ENCODE measurements at regions not wholly inside any gene's neighbourhood (a gene's known extent, or its start where the extent isn't known, plus 50 kb on each side); places are given as distances from the start of the nearest gene placed in this dataset.

DNA sequence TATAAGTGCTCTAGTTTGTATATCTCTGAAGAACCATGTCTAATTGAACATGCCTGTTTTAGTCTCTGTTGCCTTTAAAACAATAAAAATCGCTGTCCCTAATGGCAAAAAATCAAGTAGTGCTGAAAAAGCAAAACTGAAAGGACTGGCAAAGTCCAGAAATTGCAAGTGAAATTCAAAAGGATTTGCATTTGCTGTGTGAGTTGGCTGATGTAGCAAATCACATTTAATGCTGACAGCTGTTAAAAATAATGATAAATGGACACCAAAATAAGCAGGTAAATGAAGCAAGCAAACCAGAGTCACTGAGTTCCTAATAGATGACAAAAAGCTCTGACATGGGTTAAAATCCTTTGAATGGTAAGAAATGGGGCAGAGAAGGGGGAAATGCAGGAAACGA lies 874.1 kb downstream of the GRM8 start:
- no peak for DNase-seq (ENCODE audit: low read depth, low spot score)

DNA sequence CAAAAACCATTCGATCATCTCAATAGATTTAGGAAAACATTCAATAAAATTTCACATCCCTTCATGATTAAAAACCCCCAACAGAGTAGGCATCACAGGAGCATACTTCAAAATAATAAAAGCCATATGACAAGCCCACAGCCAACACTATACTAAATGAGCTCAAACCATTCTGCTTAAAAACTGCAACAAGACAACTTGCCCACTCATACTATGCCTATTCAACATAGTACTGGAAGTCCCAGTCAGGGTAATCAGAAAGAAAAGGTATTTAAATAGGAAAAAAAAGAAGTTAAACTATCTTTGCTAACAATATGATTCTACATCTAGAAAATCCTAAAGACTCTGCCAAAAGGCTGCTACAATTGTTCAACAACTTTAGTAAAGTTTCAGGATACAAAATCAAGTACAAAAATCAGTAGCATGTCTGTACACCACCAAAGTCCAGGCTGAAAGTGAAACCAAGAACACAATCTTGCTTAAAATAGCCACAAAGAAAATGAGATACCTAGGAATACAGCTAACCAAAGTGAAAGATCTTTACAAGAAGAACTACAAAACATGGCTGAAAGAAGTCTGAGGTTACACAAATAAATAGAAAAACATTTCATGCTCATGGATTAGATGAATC lies 882.6 kb downstream of the GRM8 start:
- DNase-seq (ENCODE audit: low read depth, low spot score), result no peak

DNA sequence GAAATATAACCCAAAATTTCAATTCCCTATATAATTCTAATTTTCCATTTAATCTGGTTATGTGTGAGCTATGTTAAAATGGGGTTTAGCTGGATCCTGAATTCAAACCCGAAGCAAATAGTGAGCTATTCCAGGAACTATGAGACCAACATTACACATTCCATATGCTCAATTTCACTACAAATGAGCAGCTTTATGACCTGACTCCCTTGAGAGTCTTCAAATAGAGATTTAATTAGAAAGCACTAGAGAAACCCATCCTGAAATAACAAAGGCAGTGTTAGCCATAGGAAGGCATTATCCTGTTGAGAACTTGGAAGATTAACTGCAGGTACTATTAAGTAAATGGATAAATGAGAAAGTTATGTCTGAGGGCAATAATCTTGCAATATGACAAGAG lies 890.0 kb downstream of the GRM8 start:
- no peak for DNase-seq (ENCODE audit: low read depth, low spot score)

DNA sequence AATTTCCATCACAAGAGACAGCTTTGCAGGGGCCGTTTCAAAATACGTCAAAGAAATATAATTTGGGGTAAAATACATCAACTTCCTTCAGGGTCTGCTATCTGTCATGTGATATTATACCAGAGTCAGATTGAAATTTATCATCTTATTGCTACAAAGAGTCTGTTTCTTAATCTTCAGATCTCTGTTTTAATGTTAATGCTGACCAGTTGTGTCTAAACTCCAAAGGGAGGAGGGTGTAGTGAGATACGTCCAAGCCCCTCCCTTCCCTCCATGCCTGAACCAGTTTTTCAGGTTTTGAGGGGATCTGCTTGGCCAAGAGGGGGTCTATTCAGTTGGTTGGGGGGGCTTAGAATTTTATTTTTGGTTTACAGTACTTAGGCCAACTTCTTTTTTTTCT lies 891.6 kb downstream of the GRM8 start:
- DNase-seq (ENCODE audit: low read depth, low spot score), result peak; percentile 5

DNA sequence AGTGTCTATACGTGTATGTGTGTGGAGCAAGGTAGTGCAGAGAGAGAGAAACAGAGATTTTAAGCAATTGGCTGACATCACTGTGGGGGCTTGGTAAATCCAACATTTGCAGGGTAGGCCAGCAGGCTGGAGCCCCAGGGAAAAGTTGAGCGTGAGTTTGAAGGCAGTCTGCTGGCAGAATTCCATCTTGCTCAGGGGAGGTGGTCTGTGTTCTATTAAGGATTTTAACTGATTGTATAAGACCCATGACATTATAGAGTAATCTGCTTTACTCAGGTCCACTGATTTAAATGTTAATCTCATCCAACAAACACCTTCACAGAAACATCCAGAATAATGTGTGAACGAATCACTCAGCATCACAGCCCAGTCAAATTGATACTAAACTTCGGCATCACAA lies 912.9 kb downstream of the GRM8 start:
- no peak for DNase-seq (ENCODE audit: low read depth, low spot score)

DNA sequence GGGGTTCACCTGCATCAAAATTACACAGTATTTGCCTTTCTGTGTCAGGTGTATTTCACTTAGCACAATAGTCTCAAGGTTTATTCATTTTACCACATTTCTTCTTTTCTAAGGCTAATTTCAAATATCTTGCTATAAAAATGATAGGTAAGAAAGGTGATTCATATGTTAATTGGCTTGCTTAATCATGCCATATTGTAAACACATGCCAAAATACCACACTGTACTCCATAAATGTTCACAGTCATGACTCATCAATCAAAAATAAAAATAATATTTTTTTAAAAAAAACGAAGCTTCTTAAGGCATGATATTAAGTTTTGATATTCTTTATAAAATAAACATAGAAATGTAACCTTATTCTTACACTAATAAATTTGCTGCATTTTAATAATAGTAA lies 947.1 kb downstream of the GRM8 start:
- DNase-seq (ENCODE audit: low read depth, low spot score), result no peak

DNA sequence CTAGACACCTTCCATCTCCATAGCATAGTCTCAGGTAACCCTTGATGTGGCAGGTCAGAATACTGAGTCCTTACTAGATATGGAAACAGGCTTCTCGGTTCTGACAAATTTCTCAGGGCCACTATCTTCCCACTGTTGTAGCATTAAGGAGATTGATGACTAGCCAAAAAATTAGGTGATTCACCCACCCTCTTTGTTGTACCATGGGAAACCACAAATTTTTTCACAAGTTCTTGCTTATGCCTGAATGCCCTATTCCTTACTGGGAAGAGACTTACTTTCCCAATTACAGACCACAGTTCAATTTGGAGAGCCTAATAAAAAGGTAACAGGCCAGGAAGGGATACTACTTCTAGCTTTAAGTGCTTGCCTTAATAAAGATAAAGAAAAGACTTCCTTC lies 948.8 kb downstream of the GRM8 start:
- no peak for DNase-seq (ENCODE audit: low read depth, low spot score)

DNA sequence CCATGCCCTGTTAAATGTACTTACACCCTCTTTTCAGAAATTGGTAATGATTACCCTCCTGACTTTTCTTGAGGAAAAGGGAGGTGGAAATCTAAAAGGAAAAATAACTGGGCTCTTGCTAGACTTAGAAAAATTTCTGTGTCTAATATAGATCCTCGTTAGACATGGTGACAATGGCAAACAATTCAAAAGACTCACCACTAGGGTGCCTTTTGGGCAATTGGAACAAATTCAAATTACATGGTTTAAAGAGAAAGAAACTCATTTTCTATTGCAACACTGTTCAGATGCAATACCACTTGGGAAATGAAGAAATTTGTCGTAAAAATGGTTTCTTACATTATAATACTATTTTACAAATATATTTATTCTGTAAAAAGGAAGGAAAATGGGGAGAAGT lies 950.1 kb downstream of the GRM8 start:
- no peak for DNase-seq (ENCODE audit: low read depth, low spot score)

DNA sequence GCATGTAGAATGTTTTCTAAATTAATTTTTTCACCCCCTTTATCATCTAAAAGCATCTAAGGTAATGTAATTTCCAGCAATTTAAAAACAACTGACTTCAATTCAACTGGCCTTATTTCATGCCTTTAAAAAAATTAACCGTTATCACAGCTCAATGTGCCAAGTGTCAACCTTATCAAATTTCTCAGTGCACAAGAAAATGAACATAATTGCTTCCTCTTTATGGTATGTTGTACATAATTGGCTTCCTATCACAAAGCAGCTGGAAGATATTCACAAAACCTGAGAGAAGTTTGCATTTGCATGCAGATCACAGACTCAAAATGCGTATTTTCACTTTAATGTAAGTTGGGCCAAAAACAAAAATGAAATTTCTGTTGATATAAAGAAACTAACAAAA lies 966.4 kb downstream of the GRM8 start:
- DNase-seq (ENCODE audit: low read depth, low spot score), result no peak

DNA sequence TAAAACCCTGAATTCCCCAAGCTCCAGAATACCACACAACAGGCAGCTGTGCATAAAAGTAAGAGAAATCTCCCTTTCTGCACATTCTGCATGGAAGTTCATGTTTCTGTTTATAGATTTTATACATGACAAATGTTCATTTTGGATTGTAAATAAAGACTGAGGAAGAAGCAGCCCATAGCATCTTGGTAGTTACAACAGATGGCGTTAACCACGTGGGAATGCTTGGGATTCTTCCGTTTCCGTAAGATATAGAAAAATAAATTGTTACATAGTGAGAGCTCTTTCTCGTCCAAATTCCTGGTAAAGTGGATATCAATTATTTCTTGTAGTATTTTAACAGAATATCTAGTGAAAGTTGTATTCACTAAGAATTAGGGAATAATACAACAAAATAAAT lies 1016.5 kb downstream of the GRM8 start:
- no peak for DNase-seq (ENCODE audit: low read depth, low spot score)

DNA sequence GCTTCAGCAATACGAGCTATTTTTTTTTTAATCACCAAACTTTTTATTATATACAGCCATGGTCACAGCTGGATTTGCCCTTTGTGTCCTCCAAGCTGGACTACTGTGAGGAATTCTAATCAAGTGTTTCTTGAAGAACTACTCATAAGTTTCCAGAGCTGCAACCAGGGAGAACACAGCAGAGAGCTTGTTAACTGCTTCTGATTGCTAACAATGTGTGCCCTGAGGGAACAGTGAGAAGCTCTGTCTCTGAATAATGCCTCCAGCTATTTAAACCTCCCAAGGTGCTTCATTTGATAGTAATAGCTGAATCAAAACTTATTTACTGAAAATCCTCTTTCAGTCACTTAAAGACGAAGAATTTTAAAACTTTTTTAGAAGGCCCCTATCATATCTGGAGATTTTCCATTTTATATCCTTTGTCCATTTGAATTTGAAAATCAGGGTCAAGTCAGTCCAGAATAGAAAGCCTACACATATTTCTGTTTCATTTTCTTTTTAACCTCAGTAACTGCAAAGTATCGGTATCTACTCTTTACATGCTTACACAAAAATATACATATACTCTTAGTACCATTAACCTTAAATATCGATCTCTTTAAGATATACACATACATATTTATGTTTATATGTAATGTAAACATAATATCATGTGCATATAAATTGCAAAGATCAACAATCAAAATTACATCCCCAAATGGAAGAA lies 1024.2 kb downstream of the GRM8 start:
- peak; percentile 37 for DNase-seq (ENCODE audit: low read depth, low spot score)

DNA sequence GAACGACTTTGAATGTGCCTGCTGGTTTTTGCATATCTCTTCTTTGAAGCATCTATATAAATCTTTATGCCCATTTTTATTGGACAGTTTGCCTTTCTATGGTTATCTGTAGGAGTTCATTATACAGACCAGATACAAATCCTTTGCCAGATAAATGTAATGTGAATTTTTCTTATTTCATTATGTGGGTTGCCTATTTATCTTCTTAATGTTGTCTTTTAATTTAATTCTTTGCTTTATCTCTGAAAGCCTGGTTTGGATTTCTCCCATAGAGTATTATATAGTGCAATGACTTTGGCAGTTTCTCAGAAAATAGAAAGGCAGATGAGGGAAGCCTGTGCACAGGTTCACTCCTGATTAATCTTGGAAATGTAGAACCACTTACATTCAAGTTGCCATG lies 1025.1 kb downstream of the GRM8 start:
- no peak for DNase-seq (ENCODE audit: low read depth, low spot score)

DNA sequence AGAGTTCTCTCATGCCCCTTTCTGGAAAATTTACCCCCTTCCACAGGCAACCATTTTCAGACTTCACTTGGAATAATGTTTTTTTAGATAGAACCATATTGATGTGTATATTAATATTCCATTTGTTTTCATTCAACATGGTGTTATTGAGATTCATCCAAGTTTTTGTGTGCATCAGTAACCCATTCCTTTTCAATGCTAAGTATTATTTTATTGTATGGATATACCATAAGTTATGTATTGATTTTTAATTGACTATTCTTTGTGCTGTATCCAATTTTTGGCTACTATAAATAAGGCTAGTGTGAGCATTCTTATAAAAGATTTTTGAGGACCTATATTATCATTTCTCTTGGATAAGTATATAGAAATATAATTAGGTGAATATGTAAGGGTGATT lies 1025.7 kb downstream of the GRM8 start:
- no peak for DNase-seq (ENCODE audit: low read depth, low spot score)

DNA sequence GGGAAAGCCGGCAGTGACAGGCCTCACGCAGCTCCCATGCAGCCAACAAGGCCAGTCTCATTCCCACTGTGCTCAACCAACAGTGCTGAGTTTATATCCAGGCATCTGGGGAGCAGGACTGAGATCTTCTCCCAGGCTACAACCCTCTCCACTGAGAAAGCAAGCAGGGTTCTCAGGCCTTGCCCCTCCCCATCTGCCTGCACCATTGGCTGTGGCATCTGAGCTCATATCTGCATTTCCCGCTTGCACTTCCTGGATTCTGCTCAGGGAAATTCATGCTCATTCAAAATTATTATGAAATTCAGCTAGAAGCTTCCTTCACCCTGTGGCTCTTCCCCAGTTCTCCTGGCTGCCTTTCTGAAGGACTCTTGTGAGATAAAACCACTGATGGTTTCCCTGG lies 1029.0 kb downstream of the GRM8 start:
- DNase-seq (ENCODE audit: low read depth, low spot score), result no peak

DNA sequence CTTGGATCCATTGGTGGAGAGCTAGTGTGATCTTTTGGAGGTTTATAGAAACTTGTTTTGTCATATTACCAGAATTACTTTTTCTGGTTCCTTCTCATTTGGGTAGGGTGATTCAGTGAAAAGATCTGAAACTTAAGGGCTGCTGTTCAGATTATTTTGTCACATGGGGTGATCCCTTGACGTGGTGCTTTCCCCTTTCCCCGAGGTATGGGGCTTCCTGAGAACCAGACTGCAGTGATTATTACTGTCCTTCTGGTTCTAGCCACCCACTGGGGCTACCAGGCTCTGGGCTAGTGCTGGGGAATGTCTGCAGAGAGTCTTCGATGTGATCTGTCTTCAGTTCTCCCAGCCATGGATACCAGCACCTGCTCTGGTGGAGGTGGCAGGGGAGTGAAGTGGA lies 1030.0 kb downstream of the GRM8 start:
- DNase-seq (ENCODE audit: low read depth, low spot score), result no peak

DNA sequence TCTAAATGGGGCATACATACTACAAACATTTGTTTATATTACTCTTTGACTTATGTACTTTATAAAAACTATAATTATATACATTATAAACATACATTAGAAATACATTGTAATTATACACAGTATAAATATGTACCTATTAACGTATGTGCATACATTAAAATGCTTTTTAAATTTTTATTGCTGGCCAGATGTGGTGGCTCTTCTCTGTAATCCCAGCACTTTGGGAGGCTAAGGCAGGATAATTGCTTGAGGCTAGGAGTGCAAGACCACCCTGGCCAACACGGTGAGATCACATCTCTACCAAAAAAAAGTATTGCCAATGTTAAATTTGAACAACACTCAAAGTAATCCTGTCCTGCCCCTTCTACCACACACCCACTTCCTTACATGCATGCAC lies 1037.0 kb downstream of the GRM8 start:
- DNase-seq (ENCODE audit: low read depth, low spot score), result no peak

DNA sequence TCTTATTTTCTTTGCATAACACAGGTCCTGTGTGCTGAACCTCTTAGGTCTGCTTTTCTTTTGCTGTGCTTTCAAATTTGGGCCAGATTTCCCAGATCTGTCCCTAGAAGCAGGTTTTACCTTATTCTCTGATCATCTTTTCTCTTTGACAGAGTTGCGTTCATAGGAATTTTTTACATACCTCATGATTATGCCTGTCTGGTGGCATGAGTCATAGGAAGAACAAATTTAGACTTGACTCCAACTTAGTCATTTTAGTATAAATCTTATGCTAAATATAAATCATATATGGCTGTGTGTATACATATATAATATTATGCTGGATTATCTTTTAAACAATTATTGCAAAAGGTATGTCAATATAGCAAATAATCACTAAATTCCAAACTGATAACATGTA lies 1038.9 kb downstream of the GRM8 start:
- DNase-seq (ENCODE audit: low read depth, low spot score), result no peak

DNA sequence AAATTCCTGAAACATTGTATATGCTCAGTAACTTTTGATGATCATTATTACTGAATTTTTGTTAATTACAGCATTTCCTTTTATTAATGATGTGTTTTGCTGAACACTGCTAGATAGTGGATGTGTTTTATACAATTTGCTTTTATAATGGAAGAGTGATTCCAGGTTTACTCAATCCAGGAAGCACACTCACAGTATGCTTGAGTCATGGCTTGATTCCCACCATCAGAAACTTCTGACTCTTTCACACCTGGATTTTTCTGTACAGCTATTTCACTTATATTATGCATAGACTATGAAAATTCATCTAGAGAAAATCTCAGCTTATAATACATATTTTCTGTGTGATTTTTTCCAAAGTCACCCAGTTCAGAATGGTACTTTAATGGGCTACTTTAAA lies 1040.9 kb downstream of the GRM8 start:
- DNase-seq (ENCODE audit: low read depth, low spot score), result no peak

DNA sequence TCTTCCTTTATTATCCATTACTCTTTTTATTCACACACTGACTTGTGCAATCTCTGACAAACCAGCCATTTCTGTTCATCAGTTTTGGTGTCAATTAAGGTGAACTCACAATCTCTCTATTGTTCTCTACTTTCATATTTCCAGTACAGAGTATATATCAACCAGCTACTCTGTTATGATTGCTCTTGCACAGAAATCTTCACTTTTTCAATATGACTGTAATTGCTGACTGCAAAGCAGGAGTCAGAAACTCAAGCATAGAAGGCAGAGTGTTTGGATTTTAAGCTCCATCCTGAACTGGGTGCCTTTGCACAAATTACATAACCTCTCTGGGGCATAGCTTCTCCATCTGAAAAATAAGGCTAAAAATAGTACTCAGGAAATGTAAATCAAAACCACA lies 1042.0 kb downstream of the GRM8 start:
- no peak for DNase-seq (ENCODE audit: low read depth, low spot score)

DNA sequence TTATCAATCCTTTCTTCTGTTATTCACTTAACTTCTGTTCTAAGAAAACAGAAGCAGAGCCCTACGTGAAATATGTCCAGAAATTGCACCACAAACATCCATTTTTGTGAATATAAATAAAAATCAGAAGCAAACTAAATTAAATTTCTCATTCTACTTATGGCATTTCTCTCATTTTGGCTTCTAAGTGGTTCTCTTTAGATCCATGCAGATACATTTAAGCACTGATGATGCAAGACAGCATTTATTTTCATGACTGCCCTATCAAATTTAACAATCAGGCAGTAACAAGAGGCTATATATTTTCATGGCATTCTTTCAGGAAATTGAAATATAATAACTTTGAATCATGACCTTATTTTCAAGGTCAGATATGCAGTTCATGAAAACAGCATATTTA lies 1049.6 kb downstream of the GRM8 start:
- no peak for DNase-seq (ENCODE audit: low read depth, low spot score)

DNA sequence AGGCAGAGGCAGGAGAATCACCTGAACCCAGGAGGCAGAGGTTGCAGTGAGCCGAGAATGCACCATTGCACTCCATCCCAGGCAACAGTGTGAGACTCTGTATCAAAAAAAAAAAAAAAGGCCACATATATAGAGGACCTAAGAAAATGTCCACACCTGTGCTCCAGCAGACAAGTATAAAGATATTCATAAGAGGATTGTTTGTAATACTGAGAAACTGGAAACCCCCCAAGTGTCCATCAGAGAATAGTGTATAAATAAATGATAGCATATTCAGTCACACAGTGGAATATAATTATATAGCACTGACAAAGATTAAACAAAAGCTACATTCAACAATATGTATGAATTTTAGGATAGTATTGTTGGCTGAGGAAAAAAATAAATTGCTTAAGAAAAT lies 1050.6 kb downstream of the GRM8 start:
- no peak for DNase-seq (ENCODE audit: low read depth, low spot score)

DNA sequence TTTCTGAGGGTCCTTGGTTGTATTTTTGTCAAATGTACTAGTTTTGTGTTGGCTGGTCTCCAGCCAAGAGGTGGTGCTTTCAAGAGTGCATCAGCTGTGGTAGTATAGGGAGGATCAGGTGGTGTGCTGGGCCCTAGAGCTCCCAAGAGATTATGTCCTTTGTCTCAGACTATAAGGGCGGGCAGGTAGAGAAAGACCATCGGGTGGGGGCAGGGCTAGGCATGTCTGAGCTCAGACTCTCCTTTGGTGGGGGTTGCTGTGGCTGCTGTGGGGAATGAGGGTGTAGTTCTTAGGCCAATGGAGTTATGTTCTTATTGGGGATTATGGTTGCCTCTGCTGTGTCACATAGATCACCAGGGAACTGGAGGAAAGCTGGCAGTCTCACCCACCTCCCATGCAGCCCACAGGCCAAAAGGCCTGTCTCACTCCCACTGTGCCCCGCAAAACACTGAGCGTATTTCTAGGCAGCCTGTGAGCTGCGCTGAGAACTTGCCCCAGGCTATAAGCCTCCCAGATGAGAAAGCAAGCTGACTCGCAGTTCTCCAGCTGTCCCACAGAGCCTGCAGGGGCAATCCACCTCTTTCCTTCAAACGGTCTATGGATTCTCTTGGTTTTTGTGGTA lies 1066.7 kb downstream of the GRM8 start:
- peak; percentile 90 for DNase-seq (ENCODE audit: low read depth, low spot score)

DNA sequence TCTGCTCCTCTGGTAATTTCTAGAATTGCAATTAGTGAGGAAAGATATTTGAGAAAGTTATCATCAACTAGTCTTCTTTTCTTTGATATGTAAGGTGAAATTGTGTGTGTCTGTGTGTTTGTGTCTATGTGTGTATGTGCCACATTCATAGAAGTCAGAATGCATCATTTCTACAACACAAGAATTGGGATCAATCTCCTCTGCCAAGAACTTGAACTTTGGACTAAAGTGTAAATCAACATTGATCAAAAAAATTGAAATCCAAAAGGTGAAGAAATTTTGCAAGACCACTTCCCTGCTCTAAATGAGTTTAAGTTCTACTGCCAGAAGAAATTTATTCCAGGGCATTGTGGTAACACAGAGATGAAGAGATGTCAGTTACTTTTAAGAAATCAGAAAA lies 1072.8 kb downstream of the GRM8 start:
- no peak for DNase-seq (ENCODE audit: low read depth, low spot score)

Measured in ELF-1 (cell line).